ENCODE measurements at regions not wholly inside any gene's neighbourhood (a gene's known extent, or its start where the extent isn't known, plus 50 kb on each side); places are given as distances from the start of the nearest gene placed in this dataset.
"Not testable (repeated sequence)": the region's sequence is repeated elsewhere in the genome, so short reads cannot be mapped to it uniquely, and the experiment has no call there.

DNA sequence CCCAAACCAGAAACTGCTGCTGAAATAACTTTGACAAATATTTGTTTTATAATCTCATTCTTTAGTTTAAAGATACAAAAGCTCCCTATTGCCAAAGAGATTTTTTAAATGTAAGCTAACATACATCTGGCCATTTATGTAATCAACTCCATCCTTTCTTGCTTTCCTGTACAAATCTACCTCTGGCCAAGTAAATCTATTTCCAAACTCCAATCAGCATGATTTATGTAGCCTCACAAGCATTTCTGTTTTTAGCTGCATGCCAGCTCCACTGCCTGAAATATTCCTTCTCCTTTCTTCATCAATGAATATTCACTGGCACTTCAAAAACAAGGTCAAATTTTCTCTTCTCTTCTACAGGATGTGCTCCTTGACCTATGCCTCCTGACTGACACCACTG lies 80.0 kb downstream of the SHOX2 start:
- ChIA-PET CTCF (interaction anchor here (0.8 kb wide), 1 partner anchor 77 kb away, joined by 5 read pairs; no protein-coding TSS in a partner anchor), POLR2A (no interaction called here)
- Histone ChIP-seq H3K4me1 (no peaks in the 10 kb centered on the region), H3K4me3 (no peak overlapping the region), H3K27ac (no peak overlapping the region), H3K4me2 (no peak overlapping the region), H3K9me3 (peaks cover 1% of the 10 kb centered on the region; the same call in 1 of the 3 replicates)
- FAIRE-seq (no peak), DNase-seq (ENCODE audit: low read depth in 1 of 2, low spot score in 1 of 2) (no peak), ATAC-seq (no peak)
- TF ChIP-seq, protein P1, sequence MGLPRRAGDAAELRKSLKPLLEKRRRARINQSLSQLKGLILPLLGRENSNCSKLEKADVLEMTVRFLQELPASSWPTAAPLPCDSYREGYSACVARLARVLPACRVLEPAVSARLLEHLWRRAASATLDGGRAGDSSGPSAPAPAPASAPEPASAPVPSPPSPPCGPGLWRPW (IDR thresholded peaks at IDR 0.05), result no peak
- TF ChIP-seq RNF2 (IDR thresholded peaks at IDR 0.05; ENCODE audit: borderline replicate concordance, low read depth) (no peak), ZFP36 (IDR thresholded peaks at IDR 0.05; ENCODE audit: borderline replicate concordance, partially characterized antibody) (no peak), RFX5 (IDR thresholded peaks at IDR 0.05) (no peak), HOXB5 (CRISPR knock-in tag; IDR thresholded peaks at IDR 0.05) (no peak), RARB (CRISPR knock-in tag; IDR thresholded peaks at IDR 0.05) (no peak)
- TF ChIP-seq, protein P2, sequence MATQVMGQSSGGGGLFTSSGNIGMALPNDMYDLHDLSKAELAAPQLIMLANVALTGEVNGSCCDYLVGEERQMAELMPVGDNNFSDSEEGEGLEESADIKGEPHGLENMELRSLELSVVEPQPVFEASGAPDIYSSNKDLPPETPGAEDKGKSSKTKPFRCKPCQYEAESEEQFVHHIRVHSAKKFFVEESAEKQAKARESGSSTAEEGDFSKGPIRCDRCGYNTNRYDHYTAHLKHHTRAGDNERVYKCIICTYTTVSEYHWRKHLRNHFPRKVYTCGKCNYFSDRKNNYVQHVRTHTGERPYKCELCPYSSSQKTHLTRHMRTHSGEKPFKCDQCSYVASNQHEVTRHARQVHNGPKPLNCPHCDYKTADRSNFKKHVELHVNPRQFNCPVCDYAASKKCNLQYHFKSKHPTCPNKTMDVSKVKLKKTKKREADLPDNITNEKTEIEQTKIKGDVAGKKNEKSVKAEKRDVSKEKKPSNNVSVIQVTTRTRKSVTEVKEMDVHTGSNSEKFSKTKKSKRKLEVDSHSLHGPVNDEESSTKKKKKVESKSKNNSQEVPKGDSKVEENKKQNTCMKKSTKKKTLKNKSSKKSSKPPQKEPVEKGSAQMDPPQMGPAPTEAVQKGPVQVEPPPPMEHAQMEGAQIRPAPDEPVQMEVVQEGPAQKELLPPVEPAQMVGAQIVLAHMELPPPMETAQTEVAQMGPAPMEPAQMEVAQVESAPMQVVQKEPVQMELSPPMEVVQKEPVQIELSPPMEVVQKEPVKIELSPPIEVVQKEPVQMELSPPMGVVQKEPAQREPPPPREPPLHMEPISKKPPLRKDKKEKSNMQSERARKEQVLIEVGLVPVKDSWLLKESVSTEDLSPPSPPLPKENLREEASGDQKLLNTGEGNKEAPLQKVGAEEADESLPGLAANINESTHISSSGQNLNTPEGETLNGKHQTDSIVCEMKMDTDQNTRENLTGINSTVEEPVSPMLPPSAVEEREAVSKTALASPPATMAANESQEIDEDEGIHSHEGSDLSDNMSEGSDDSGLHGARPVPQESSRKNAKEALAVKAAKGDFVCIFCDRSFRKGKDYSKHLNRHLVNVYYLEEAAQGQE (IDR thresholded peaks at IDR 0.05), result no peak
- TF ChIP-seq, protein P3, sequence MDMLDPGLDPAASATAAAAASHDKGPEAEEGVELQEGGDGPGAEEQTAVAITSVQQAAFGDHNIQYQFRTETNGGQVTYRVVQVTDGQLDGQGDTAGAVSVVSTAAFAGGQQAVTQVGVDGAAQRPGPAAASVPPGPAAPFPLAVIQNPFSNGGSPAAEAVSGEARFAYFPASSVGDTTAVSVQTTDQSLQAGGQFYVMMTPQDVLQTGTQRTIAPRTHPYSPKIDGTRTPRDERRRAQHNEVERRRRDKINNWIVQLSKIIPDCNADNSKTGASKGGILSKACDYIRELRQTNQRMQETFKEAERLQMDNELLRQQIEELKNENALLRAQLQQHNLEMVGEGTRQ (IDR thresholded peaks at IDR 0.05), result no peak

DNA sequence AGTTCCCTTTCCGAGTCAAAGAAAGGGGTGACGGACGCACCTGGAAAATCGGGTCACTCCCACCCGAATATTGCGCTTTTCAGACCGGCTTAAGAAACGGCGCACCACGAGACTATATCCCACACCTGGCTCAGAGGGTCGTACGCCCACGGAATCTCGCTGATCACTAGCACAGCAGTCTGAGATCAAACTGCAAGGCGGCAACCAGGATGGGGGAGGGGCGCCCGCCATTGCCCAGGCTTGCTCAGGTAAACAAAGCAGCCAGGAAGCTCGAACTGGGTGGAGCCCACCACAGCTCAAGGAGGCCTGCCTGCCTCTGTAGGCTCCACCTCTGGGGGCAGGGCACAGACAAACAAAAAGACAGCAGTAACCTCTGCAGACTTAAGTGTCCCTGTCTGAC lies 86.3 kb downstream of the SHOX2 start:
- H3K27ac ChIP-seq; FAIRE-seq; CTCF ChIA-PET; ATAC-seq; POLR2A ChIA-PET; H3K4me3 ChIP-seq; H3K9me3 ChIP-seq; DNase-seq (ENCODE audit: low read depth in 1 of 2, low spot score in 1 of 2); H3K4me2 ChIP-seq; H3K4me1 ChIP-seq: not testable (repeated sequence)
- no CpG with 5 or more reads among the region's 18 CpGs for WGBS (ENCODE audit: missing lambda C conversion rate)

DNA sequence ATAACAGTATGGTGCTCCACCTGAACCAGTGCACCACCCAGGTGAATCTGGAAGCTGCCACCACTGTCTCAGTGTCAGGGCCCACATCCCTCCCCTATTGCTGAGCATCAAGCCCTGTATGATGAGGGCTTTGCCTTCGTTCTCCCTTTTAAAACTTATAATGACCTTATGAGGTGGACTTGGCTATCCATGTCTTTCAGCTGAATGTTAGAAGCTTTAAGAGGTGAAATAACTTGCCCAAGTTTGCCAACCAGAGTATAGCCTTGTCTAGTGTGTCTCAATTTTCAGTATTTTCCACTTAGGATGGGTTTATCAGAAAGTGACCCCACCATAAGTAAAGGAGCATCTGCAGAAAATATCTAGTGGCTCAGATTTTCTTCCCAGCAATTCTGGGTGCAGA lies 87.8 kb downstream of the SHOX2 start:
- Histone ChIP-seq H3K9me3 (peaks cover 4% of the 10 kb centered on the region; the same call in 1 of the 3 replicates), H3K4me2 (no peak overlapping the region), H3K4me1 (no peaks in the 10 kb centered on the region), H3K4me3 (no peak overlapping the region), H3K27ac (no peak overlapping the region)
- ATAC-seq, result no peak
- TF ChIP-seq ZFP36 (IDR thresholded peaks at IDR 0.05; ENCODE audit: borderline replicate concordance, partially characterized antibody), result no peak
- no peak for TF ChIP-seq RAD21 (conservative IDR thresholded peaks at IDR 0.05 in 1 of 2, IDR thresholded peaks at IDR 0.05 in 1 of 2)
- no peak for TF ChIP-seq NR3C1 (IDR thresholded peaks at IDR 0.05)
- TF ChIP-seq, protein P4, sequence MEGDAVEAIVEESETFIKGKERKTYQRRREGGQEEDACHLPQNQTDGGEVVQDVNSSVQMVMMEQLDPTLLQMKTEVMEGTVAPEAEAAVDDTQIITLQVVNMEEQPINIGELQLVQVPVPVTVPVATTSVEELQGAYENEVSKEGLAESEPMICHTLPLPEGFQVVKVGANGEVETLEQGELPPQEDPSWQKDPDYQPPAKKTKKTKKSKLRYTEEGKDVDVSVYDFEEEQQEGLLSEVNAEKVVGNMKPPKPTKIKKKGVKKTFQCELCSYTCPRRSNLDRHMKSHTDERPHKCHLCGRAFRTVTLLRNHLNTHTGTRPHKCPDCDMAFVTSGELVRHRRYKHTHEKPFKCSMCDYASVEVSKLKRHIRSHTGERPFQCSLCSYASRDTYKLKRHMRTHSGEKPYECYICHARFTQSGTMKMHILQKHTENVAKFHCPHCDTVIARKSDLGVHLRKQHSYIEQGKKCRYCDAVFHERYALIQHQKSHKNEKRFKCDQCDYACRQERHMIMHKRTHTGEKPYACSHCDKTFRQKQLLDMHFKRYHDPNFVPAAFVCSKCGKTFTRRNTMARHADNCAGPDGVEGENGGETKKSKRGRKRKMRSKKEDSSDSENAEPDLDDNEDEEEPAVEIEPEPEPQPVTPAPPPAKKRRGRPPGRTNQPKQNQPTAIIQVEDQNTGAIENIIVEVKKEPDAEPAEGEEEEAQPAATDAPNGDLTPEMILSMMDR (IDR thresholded peaks at IDR 0.05), result no peak
- TF ChIP-seq PHF8 (IDR thresholded peaks at IDR 0.05; ENCODE audit: borderline replicate concordance, low read depth), result no peak
- TF ChIP-seq FOSL2 (IDR thresholded peaks at IDR 0.05), result no peak
- no peak for TF ChIP-seq FOSL2 (CRISPR knock-in tag; IDR thresholded peaks at IDR 0.05)
- TF ChIP-seq, protein P5, sequence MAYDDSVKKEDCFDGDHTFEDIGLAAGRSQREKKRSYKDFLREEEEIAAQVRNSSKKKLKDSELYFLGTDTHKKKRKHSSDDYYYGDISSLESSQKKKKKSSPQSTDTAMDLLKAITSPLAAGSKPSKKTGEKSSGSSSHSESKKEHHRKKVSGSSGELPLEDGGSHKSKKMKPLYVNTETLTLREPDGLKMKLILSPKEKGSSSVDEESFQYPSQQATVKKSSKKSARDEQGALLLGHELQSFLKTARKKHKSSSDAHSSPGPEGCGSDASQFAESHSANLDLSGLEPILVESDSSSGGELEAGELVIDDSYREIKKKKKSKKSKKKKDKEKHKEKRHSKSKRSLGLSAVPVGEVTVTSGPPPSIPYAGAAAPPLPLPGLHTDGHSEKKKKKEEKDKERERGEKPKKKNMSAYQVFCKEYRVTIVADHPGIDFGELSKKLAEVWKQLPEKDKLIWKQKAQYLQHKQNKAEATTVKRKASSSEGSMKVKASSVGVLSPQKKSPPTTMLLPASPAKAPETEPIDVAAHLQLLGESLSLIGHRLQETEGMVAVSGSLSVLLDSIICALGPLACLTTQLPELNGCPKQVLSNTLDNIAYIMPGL (CRISPR knock-in tag; IDR thresholded peaks at IDR 0.05; ENCODE audit: borderline replicate concordance), result no peak
- TF ChIP-seq RNF2 (IDR thresholded peaks at IDR 0.05; ENCODE audit: borderline replicate concordance, low read depth), result no peak
- TF ChIP-seq, protein P6, sequence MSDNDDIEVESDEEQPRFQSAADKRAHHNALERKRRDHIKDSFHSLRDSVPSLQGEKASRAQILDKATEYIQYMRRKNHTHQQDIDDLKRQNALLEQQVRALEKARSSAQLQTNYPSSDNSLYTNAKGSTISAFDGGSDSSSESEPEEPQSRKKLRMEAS (IDR thresholded peaks at IDR 0.05), result no peak
- TF ChIP-seq KDM5A (IDR thresholded peaks at IDR 0.05), result no peak
- no peak for TF ChIP-seq EHMT2 (IDR thresholded peaks at IDR 0.05; ENCODE audit: low read depth)
- no peak for TF ChIP-seq HEYL (CRISPR knock-in tag; IDR thresholded peaks at IDR 0.05)
- TF ChIP-seq, protein P2 (IDR thresholded peaks at IDR 0.05), result no peak
- TF ChIP-seq TP53 (CRISPR knock-in tag; IDR thresholded peaks at IDR 0.05), result no peak
- DNase-seq (ENCODE audit: low read depth in 1 of 2, low spot score in 1 of 2), result no peak
- 4% methylated on average over 1 of the region's 1 CpG for WGBS (ENCODE audit: missing lambda C conversion rate)
- POLR2A ChIA-PET, result no interaction called here
- CTCF ChIA-PET, result interaction anchor here (1.6 kb wide), 1 partner anchor 13 kb away, joined by 4 read pairs; no protein-coding TSS in a partner anchor
- FAIRE-seq, result no peak
